Retinal pigment epithelial cell (primary cell): ENCODE measurements at regions not wholly inside any gene's neighbourhood (a gene's known extent, or its start where the extent isn't known, plus 50 kb on each side); places are given as distances from the start of the nearest gene placed in this dataset.

Experiments used
- DNase-seq: peaks from one replicate; pipeline ENCODE4 v3.0.0-alpha.2; 2010; ENCODE audit warnings: low read depth
- H3K4me3 ChIP-seq: 2 replicates; pipeline ENCODE4 v1.5.1; 2011; ENCODE audit warnings: mild to moderate bottlenecking, low read length, control low read depth, moderate library complexity
- CTCF ChIP-seq: conservative IDR thresholded peaks from 2 replicates; pipeline ENCODE4 v1.5.1; 2011; ENCODE audit warnings: low read depth, low read length, control low read depth, inconsistent platforms

DNA sequence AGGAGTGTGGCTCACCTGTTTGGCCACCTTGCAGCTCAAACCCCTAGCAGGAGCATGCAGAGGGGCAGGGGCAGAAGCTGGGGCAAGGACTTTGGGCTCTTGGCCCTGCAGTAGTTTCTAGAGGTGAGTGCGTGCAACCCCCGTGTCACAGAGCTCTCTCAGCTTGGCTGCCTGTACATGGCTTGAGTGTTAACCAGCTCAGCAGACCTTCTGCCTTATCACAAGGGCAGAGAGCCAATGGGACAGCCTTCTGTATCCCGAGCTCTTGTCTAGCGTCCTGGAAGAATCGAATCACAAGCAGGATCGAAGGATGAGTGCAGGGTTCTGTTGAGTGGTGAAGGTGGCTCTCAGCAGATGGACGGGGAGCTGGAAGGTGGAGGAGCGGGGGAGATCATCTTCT is 120.3 kb upstream of the TMEM18 start:
- H3K4me3 ChIP-seq: no peak overlapping the region
- no peak for DNase-seq
- no peak for TF ChIP-seq CTCF

- TF ChIP-seq CTCF: no peak
- H3K4me3 ChIP-seq: no peak overlapping the region
- no peak for DNase-seq
These were observed 119.2 kb upstream of the TMEM18 start for GRCh38 chr2:796141-796985.

GRCh38 chr2:795531-796041 is 118.4 kb upstream of the TMEM18 start:
- TF ChIP-seq CTCF: no peak
- DNase-seq: no peak
- no peak overlapping the region for H3K4me3 ChIP-seq

DNA sequence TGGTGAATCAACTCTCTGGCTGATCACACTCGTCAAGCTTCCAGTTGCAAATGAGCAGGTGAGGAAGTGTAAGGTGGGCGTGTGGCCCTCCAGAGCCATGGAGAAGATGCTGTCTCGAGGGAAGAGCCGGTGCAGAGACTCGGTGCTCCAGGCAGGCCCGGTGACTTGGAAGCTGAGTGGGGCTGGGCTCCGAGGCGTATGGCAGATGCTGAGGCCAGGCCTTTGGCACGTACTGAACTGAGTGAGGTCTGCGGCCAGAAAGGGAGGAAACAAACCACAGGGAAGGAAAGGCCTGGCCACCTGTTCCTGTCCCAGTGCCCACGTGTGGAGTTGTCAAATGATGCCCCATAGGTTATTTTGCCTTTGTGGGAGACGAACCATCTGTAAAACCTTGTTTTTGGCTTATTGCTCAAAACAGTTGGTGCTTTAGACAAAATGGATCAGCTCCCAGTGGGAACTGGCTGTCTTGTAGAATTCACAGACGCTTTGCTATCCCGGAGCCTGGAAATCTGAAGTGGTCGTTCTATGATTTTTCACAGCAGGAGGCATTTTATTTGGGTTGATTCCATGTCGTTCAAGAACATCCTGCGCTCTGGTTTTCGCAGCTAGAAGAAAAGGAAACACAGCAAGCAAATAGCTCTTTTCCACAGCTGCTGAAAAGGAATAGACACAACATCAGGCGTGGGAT is 117.5 kb upstream of the TMEM18 start:
- no peak for DNase-seq
- H3K4me3 ChIP-seq: no peak overlapping the region

GRCh38 chr2:793236-793635 is 116.0 kb upstream of the TMEM18 start:
- no peak overlapping the region for H3K4me3 ChIP-seq
- TF ChIP-seq CTCF: no peak
- DNase-seq: no peak

More for the DNA sequence above, 117.5 kb upstream of the TMEM18 start:
- TF ChIP-seq CTCF: no peak

DNA sequence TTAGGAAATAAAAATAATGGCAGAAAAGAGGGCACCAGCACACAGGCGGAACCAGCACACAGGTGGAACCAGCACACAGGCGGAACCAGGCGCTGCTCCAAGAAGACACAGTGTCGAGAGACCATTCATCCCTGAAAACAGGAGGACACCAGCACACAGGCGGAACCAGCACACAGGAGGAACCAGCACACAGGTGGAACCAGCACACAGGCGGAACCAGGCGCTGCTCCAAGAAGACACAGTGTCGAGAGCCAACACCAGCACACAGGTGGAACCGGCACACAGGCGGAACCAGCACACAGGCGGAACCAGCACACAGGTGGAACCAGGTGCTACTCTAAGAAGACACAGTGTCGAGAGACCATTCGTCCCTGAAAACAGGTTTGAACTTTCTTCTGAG is 115.5 kb upstream of the TMEM18 start:
- DNase-seq: no peak
- no peak for TF ChIP-seq CTCF
- no peak overlapping the region for H3K4me3 ChIP-seq
